AG09309 (cell line): ENCODE measurements at regions not wholly inside any gene's neighbourhood (a gene's known extent, or its start where the extent isn't known, plus 50 kb on each side); places are given as distances from the start of the nearest gene placed in this dataset.

Experiments
- DNase-seq: peaks from one replicate; pipeline ENCODE4 v3.0.0-alpha.2; 2010; ENCODE audit warnings: low read depth
- H3K4me3 ChIP-seq: 2 replicates; pipeline ENCODE4 v1.5.1; 2011; ENCODE audit warnings: mild to moderate bottlenecking, low read depth, low read length, moderate library complexity; ENCODE audit not compliant: control insufficient read depth
- TF ChIP-seq, protein P1 (sequence below): IDR thresholded peaks from 2 replicates; pipeline ENCODE4 v1.5.1; 2011; ENCODE audit warnings: mild to moderate bottlenecking, low read depth, low read length, inconsistent platforms; ENCODE audit not compliant: insufficient read depth, control insufficient read depth; ENCODE audit errors: missing control alignments

DNA sequence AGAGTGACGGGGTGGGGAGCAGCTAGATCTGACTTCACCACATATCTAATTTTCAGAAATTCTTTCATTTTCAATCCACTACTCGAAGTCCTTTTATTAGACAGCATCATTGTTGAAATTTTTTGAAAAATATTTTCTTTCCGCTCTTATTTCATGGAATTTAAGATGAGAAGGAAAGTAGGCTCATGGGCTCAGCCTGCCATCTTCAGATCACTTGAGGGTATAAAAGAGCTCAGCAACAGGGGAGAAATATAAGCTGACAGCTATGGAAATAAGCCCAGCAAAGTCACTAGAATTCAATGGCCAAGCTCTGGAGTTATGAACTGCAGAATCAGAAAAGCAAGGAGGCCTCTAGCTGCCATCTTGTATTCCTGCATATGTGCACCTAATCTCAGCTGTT lies 389.1 kb downstream of the XPNPEP1 start:
- TF ChIP-seq, protein P1, sequence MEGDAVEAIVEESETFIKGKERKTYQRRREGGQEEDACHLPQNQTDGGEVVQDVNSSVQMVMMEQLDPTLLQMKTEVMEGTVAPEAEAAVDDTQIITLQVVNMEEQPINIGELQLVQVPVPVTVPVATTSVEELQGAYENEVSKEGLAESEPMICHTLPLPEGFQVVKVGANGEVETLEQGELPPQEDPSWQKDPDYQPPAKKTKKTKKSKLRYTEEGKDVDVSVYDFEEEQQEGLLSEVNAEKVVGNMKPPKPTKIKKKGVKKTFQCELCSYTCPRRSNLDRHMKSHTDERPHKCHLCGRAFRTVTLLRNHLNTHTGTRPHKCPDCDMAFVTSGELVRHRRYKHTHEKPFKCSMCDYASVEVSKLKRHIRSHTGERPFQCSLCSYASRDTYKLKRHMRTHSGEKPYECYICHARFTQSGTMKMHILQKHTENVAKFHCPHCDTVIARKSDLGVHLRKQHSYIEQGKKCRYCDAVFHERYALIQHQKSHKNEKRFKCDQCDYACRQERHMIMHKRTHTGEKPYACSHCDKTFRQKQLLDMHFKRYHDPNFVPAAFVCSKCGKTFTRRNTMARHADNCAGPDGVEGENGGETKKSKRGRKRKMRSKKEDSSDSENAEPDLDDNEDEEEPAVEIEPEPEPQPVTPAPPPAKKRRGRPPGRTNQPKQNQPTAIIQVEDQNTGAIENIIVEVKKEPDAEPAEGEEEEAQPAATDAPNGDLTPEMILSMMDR = no peak
- H3K4me3 ChIP-seq = no peak overlapping the region
- DNase-seq = no peak

DNA sequence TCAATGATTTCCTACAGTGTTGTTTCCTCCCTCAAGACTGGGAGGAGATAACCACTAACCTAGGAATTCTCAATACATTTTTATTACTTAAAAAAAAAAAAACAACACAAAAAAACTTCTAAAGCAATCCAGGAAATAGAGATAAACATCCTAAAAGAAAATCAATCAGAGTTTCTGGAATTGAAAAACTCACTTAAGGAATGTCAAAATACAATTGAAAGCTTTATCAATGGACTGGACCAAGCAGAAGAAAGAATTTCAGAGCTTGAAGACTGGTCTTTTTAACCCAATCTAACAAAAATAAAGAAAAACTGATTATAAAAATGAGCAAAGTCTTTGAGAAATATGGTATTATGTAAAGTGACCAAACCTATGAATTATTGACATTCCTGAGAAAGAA lies 394.1 kb downstream of the XPNPEP1 start:
- no peak for DNase-seq
- no peak overlapping the region for H3K4me3 ChIP-seq
- TF ChIP-seq, protein P1 = no peak

DNA sequence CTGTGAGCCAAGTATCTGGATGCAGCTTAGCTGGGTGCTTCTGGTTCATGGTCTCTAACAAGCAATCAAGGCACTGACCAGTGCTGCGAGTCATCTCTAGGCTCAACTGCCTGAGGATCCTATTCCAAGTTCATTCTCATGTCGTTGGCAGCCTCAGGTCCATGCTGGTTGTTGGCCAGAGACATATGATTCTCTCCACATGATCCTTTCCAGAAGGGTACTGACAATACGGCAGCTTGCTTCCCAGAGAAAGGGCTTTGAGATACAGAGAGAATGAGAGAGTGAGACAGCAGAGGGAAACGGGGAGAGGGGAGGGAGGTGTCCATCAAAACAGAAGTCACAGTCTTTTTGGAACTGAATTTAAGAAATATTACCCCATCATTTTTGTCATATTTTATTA lies 405.6 kb downstream of the XPNPEP1 start:
- H3K4me3 ChIP-seq = no peak overlapping the region
- no peak for DNase-seq
- TF ChIP-seq, protein P1 = no peak

DNA sequence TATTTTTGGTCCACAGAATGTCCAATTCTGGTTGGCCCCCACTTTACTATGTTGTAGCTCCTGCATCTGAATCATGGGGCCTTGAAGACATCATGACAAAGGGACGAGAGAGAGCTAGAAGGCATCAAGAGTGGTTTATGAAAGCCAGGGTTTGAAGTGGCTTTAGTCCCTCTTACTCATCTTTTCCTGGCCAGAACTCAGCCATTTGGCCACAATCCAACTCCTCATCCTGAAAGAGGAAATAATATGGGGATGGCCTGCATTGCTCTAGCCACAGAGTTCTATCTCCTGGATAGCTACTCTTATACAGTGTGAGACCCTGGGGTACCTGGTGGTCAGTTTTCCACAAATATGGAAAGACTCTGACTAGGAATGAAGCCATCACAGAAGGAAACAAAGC lies 418.9 kb downstream of the XPNPEP1 start:
- TF ChIP-seq, protein P1 = no peak
- H3K4me3 ChIP-seq = no peak overlapping the region
- DNase-seq = no peak

DNA sequence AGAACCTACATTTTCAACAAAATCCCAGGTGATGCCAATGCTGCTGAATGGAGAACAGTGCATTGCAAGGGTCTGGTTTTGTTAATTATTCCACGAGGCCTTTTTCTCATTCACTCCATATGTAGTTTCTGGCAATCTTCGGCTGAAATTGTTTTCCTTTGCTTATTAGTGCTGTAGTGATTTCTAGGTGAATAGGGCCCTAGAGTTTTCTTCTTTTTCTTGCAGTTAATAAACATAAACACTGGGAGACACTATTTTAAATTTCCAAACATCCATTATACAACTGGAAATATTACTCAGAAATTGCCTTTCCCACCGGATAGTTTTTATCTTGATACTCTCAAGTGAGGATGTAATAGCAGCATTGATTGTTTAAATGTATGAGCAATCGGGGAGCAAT lies 435.6 kb downstream of the XPNPEP1 start:
- H3K4me3 ChIP-seq = no peak overlapping the region
- TF ChIP-seq, protein P1 = no peak
- no peak for DNase-seq

DNA sequence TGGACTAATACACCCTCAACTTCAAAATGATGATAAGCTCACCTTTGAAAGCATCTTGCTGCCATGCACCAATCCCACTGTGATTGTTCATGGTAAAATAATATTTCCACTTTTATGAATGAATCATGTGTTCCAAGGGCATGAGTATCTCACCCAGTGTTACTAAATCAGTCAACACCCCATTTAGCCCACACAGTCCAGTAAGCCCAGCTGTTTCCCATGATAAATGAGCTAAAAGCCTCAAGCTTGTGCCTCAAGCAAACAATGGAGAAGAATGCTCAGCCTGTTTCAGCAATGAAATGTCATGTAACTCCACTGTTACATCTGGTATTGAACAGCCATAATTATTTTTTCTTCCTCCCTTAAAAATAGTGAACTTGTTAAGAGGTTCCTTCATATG lies 442.5 kb downstream of the XPNPEP1 start:
- no peak overlapping the region for H3K4me3 ChIP-seq
- no peak for DNase-seq
- TF ChIP-seq, protein P1 = no peak

DNA sequence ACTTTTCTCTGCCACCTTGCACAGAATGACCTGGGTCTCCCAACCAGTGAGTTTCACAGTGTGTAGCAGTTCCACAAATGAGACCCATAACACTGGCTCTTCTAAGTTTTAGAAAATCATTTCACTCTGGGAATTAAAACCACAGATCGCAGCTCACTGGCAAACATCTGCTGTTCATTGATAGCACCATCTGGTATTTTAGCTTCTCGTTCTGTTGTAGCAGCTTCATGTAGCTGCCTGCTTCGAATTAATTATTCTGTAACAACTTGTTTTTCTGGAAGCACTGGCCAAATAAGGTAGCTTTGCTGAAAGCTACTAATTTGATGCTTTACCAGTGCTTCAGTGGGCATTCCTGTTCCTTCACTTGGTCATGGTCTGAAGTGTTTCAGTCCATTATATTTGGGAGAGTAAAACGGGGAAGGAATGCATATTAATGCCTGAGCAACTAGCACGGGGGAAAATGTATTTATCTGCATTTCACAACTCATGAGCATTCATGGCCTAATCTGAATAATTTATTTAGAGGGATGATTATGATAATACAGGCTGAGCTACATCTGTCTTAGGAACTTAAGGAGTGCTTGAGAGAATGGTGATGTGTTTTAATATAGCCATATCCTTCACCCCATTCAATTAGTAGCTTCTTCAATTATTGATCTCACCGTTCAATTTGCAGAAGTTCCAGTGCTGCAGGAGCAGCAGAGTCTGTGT lies 447.4 kb downstream of the XPNPEP1 start:
- H3K4me3 ChIP-seq = no peak overlapping the region
- DNase-seq = no peak
- TF ChIP-seq, protein P1 = no peak
